GM21381 (cell line): ENCODE measurements at regions not wholly inside any gene's neighbourhood (a gene's known extent, or its start where the extent isn't known, plus 50 kb on each side); places are given as distances from the start of the nearest gene placed in this dataset.

Experiments used
- ATAC-seq: cut with Tn5 transposase; IDR thresholded peaks from one replicate; pipeline ENCODE4 v1.9.1; 2021; ENCODE audit warnings: mild to moderate bottlenecking, moderate library complexity; ENCODE audit not compliant: unreplicated experiment

DNA sequence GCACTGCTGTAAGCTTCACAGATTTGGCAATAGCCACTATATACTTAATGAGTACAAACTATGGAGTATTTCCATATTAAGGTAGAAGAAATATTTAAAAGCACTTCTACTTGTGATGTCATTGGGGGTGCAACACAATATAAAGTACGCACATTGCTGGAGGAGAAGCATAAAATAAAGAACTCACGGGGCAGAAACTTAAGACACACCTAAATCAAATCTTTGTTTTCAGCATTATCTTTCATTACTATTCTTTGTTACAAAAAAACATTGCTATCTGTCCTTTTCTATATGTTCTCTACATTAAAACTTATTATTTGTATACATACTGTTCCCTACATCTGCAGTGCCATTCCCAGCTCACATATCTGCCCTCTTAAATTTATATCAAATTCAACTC is 93.3 kb upstream of the VPREB1 start:
- no peak for ATAC-seq

- no peak for ATAC-seq
These were observed 94.1 kb upstream of the VPREB1 start for GRCh38 chr22:22150457-22150856.

DNA sequence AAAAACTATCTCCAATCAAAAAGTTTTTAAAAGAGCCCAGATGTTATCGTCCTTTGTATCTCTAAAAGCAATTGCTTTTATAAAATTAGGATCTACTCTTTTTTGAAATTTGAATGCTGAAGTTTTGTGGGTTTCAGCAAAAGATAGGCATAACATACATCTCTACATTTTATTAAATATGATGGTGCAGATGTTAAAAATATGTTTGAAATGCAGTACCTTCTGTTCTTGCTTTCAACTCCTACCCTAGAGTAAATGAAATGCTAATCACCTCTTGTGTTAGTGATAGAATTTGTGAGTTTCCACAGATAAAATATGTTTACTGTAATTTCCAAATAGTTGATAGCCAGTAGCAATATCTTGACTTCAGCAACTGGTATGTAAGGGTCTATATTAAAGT is 95.7 kb upstream of the VPREB1 start:
- ATAC-seq = no peak

GRCh38 chr22:22144858-22145257 is 99.7 kb upstream of the VPREB1 start:
- no peak for ATAC-seq

DNA sequence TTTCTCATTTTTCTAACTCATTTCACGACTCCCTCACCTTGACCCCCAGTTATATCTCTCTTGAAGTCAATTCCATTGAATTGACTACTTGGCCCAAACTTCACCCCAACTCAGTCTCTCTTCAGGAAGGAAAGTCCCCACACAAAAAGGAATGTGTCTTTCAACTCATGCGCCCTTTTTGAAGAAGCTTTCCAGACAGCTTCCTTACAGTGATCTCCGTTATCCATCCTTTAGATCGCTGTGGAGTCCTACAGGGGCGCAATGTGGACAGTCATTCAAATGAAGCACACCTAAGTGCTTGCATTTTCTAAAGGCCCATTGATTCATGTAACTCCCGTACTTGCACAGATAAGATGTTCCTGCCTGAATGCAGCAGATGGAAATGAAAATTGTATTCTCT is 101.1 kb upstream of the VPREB1 start:
- no peak for ATAC-seq

DNA sequence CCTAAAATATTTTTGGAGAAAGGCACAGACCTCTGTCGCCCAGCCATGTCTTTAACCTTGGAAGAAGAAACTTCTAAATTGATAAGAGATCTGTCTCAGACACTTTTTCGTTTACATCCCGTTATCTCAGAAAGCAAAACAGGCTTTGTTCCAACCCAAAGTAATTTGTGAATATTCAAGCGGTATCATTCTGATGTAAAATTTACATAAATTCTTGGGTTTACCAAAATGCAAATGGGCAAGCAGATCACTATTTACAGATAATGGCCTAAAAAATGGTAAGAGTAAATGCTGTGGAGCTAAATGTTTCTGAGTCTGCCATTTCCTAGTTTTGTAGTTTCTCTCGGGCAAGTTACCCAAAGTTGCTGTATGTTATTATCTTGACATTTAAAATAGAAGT is 101.9 kb upstream of the VPREB1 start:
- ATAC-seq = no peak

DNA sequence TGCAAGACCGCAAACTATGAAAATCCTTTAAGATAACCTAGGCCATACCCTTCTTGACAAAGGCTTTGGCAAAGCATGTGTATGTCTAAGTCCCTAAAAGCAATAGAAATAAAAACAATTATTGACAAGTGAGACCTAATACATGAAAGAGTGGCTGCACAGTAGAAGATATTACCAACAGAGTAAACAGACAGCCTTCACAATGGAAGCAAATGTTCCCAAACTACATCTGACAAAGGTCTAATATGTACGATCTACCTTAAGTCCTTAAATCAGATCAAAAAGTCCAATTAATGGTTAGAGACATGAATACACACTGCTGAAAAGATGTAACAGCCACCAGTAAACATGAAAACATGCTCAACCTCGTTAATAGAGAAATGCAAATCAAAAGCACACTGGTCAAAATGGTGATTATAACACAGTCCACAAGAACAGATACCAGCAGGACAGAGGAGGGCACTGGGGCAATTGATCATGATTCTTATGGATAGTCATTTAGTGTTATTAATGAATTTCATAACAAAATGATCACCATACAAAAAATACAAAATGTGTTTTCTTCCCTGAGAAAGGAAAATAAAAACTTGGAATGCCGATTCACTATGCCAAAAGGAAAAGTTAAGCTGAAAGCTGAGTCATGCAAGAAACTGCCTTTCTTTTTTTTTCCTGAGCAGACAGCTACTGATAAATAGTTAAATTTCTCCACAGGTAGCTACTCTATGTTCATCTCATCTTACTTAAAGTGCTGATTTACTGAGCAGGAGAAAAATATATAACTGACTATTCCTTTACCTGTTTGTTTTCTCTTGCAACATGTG is 102.6 kb upstream of the VPREB1 start:
- no peak for ATAC-seq

DNA sequence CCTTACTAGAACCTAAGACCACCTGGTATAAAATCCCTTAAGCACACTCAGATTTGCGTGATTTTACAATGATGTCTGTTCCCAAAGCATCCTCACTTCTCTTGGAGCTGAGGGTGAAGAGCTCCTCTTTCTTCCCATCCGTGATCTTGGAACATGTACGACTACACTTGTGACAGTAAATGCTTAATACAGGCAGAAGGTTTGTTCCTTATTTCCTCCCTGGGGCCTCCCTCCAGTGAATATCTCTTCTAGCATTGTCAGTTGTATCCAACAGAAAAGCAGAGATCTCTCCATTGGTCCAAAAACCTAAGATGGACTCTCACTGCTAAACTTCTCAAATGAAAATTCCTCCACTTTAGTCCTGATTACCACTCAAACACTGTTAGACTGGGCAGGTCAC is 103.6 kb upstream of the VPREB1 start:
- ATAC-seq = no peak

DNA sequence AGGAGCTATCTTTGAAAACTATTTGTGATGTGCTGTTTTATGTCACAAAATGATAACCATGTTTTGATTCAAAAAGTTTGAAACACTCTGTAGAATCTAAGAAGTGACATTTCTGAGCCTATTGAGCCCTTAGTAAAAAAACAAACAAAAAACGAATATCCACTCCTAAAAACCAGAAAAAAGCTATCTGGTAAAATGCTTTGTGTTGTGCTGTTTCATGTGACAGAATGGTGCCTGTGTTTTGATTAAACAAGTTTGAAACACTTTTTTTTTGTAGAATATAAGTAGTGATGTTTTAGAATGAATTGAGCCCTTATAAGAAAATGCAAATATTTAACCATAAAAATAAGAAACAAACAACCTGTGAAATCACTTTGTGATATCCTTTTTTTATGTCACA is 105.2 kb upstream of the VPREB1 start:
- ATAC-seq = no peak

DNA sequence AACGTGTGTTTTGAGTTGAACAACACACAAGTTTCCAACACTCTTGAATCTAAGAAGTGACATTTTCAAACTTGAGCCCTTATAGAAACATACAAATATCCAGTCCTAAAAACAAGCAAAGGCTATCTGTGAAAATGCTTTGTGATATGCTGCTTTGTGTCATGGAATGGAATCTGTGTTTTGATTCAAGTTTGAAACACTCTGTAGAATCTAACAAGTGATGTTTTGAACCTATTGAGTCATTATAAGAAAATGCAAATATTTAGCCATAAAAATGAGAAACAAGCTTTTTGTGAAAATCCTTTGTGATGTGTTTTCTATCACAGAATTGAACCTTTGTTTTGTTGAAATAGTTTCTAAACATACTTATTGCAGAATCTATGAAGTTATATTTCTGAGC is 105.7 kb upstream of the VPREB1 start:
- ATAC-seq = no peak

- no peak for ATAC-seq
These were observed 106.7 kb upstream of the VPREB1 start for GRCh38 chr22:22137891-22138290.

DNA sequence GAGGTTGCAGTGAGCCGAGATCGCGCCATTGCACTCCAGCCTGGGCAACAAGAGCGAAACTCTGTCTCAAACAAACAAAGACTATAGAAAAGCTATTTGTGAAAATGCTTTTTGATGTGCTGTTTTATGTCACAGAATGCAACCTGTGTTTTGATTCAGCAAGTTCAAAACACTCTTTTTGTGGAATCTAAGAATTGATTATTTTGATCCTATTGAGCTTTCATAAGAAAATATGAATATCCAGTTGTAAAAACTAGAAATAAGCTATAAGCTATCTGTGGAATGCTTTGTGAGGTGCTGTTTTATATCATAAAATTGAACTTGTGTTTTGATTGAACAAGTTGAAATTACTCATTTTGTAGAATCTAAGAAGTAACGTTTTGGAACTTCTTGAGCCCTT is 110.7 kb upstream of the VPREB1 start:
- ATAC-seq = no peak

DNA sequence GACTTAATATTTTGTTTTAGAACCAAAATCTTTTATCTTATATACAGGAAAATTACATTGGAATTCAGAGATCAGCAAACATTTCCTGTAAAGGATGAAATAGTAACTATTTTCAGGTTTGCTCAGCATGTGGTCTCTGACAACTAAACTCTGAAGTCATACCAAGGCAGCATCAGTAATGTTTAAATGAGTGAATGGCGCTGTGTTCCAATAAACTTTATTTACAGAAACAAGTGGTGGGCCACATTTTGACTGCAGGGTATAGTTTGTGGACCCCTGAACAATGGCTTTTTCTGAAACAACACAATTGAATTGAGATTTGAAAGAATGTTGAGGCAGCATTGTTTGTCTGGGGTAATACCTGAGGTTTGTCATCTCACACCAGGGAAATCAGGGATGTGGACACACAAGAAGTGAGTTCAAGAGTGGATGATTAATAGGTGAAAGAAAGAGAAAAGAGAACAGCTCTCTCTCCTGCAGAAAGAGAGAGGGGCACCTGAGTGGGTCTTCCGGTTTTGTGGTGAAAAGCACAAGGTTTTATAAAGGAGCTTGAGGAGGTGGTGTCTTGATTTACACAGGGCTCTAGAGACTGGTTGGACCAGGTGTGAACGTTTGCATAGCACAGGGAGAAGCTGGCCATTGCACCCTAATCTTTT is 113.5 kb upstream of the VPREB1 start:
- ATAC-seq = no peak

DNA sequence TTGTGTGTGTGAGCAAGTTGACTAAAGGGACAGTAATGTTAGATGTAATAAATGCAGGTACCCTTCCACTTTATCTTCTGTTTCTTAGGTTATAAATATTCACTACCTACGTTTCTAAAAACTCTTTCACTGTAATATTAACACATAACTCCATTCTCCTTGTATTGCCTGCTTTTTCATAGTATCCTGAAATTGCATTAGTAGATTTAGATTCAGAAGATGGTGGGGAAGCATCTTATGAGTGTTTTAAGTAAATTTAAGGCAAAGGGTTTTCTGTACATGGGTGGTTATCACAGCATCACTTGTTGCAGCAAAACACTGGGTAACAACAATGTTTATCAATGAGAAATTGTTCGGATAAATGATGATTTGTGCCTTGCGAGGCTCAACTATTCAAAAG is 115.2 kb upstream of the VPREB1 start:
- ATAC-seq = no peak

- no peak for ATAC-seq
These were observed 116.1 kb upstream of the VPREB1 start for GRCh38 chr22:22128440-22128839.

- ATAC-seq = no peak
These were observed 117.5 kb upstream of the VPREB1 start for GRCh38 chr22:22127100-22127499.

GRCh38 chr22:22125579-22126468 is 118.8 kb upstream of the VPREB1 start:
- no peak for ATAC-seq

DNA sequence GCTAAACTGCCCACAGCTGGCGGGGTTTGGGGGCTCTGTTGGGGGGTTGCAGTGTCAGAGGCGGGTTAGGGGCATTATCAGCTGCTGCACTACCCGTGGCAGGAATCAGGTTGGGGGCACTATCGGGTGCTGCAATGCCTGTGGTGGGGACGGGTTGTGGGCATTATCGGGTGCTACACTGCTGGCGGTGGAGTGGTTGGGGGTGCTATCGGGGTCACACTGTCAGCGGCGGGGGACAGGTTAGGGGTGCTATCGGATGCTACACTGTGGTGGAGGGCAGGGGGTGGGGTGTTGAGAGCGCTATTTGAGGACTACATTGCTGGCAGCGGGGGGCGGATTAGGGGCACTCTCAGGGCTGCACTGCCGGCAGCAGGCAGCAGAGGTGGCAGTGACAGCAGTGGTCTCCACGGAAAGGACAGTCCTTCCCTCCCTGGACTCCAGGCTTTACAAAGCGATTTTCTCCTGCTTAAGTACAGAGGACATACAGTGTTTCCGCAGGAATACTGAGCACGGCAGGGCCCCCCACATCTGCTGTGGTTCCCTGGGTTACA is 119.5 kb upstream of the VPREB1 start:
- no peak for ATAC-seq

- no peak for ATAC-seq
These were observed 120.2 kb upstream of the VPREB1 start for GRCh38 chr22:22124374-22124773.

- no peak for ATAC-seq
These were observed 120.7 kb upstream of the VPREB1 start for GRCh38 chr22:22123960-22124278.

DNA sequence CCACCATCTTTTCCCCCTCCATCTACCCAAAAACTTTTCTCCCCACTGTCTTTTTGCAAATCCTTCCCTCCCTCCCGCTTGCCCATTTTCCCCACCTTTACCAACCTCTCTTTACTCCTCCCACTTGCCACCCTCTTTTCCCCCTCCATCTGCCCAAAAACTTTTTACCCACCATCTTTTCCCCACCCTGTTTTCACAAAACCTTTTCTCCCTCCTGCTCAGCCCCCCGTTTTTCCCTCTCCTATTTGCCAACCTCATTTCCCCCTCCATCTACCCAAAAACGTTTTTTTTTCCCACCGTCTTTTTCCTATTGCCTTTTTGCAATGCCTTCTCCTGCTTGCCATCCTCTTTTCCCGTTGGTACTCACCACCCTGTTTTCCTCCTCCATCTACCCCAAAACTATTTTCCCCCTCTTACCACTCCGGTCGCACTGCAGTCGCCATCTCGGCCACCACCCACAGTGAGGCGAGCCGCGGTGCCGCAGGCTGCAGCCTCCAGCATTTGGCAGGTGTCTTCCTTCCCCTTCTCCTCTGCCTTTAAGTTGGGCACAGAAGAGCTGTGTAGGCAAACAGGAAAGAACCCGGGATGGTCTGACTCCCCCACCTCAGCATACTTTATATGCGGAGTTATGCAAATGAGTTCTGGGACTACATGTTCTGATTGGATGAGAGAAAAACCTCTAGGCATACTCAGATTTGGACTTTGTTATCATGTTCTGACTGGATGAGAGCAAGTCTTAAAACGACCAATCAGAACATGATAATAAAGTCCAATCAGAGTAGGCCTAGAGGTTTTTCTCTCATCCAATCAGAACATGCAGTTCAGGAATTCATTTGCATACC is 121.2 kb upstream of the VPREB1 start:
- no peak for ATAC-seq
